ENCODE measurements at regions not wholly inside any gene's neighbourhood (a gene's known extent, or its start where the extent isn't known, plus 50 kb on each side); places are given as distances from the start of the nearest gene placed in this dataset.

DNA sequence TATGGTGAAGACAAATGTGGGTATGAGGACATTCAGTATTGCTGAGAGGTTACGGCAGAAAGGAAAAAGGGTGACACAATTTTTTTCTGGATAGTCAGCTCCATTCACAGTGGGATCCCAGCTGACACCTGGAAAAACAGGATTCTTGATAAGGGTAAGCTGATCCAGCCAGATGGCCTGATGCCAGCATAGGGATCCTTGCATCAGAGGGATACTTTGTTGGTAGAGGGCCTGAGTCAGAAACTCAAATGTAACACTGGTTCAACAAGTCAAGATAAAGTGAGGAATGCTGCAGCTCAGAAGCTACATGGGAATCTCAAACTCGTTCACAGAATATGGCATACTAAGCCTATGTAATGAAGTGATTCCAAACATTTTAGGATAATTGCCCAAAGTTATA is 726.7 kb downstream of the C4orf33 start (continued):
- TF ChIP-seq BCL3 (IDR thresholded peaks at IDR 0.05; ENCODE audit: borderline replicate concordance, insufficient read depth, low read depth, low read length, poor library complexity, severe bottlenecking) (no peak), IKZF2 (IDR thresholded peaks at IDR 0.05) (no peak), SMC3 (IDR thresholded peaks at IDR 0.05; ENCODE audit: borderline replicate concordance, low read length) (no peak), BCLAF1 (IDR thresholded peaks at IDR 0.05) (no peak), RAD51 (IDR thresholded peaks at IDR 0.05) (no peak), PAX8 (IDR thresholded peaks at IDR 0.05) (no peak)

DNA sequence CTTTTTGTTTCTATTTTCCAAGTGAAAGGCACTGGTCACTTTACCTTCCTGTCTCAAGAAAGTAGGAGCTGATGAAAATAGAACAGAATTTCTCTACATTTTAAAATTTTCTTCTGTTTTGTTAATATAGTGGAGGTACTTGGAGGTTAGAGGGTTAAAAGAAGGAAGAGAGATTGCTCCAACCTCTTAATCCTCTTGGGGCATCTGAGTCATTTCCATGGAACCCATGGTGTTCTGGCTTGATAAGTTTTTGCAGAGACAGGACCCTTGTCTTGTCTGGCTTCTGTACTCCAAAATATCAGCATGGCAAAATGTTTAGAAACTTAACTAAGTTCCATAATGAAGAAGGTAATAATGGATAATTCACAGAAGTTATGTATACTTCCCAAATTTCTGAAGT is 727.2 kb downstream of the C4orf33 start:
- in situ Hi-C loops (cut with MboI) (no loop called here), intact Hi-C loops (cut with micrococcal nuclease; ENCODE audit: unreplicated experiment) (no loop called here)
- RAD21 ChIA-PET (ENCODE audit: unreplicated experiment) = no interaction called here
- CTCF ChIA-PET = no interaction called here
- no peaks in the 10 kb centered on the region for H3K4me1 ChIP-seq (ENCODE audit: control insufficient read depth, insufficient read depth, low read length)
- H3K9me3 ChIP-seq (replicated peaks; ENCODE audit: control insufficient read depth, insufficient read depth, low read length) = no peaks in the 10 kb centered on the region
- no peak overlapping the region for H3K9ac ChIP-seq (ENCODE audit: control insufficient read depth, insufficient read depth, low read length)
- POLR2A ChIA-PET = no interaction called here
- no peak overlapping the region for H2AFZ ChIP-seq (ENCODE audit: control insufficient read depth, low read depth, low read length)
- H3K27me3 ChIP-seq (replicated peaks in 1 of 2; ENCODE audit: control insufficient read depth in 2 of 2, insufficient read depth in 2 of 2, low read length in 1 of 2) = no peaks in the 10 kb centered on the region
- SMC1A ChIA-PET (ENCODE audit: uncharacterized antibody, unreplicated experiment) = no interaction called here
- H3K27ac ChIP-seq (ENCODE audit: control insufficient read depth, insufficient read depth) = no peak overlapping the region
- no peak for DNase-seq (ENCODE audit: low read depth, low spot score)
- no peak overlapping the region for H3K4me2 ChIP-seq (ENCODE audit: control insufficient read depth, insufficient read depth)
- H3K79me2 ChIP-seq (ENCODE audit: control insufficient read depth, insufficient read depth, low read length) = no peaks in the 10 kb centered on the region
- H3K4me3 ChIP-seq = no peak overlapping the region
- H3K36me3 ChIP-seq (ENCODE audit: control insufficient read depth in 2 of 2, insufficient read depth in 2 of 2, low read length in 1 of 2) = no peaks in the 10 kb centered on the region
- no peaks in the 10 kb centered on the region for H4K20me1 ChIP-seq (ENCODE audit: control insufficient read depth, insufficient read depth)
- ATAC-seq = no peak
- no peak for FAIRE-seq
- BruUV-seq (replicated peaks) = no TSS peak
- no peak for TF ChIP-seq YBX1 (IDR thresholded peaks at IDR 0.05)
- no peak for TF ChIP-seq SMAD5 (IDR thresholded peaks at IDR 0.05; ENCODE audit: low read depth)
- TF ChIP-seq TAF1 (IDR thresholded peaks at IDR 0.05; ENCODE audit: borderline replicate concordance, low read depth, low read length) = no peak
- TF ChIP-seq DPF2 (IDR thresholded peaks at IDR 0.05) = no peak
- TF ChIP-seq MYB (IDR thresholded peaks at IDR 0.05; ENCODE audit: borderline replicate concordance, low read depth, low read length) = no peak
- TF ChIP-seq NR2C1 (IDR thresholded peaks at IDR 0.05) = no peak
- TF ChIP-seq, protein P1, sequence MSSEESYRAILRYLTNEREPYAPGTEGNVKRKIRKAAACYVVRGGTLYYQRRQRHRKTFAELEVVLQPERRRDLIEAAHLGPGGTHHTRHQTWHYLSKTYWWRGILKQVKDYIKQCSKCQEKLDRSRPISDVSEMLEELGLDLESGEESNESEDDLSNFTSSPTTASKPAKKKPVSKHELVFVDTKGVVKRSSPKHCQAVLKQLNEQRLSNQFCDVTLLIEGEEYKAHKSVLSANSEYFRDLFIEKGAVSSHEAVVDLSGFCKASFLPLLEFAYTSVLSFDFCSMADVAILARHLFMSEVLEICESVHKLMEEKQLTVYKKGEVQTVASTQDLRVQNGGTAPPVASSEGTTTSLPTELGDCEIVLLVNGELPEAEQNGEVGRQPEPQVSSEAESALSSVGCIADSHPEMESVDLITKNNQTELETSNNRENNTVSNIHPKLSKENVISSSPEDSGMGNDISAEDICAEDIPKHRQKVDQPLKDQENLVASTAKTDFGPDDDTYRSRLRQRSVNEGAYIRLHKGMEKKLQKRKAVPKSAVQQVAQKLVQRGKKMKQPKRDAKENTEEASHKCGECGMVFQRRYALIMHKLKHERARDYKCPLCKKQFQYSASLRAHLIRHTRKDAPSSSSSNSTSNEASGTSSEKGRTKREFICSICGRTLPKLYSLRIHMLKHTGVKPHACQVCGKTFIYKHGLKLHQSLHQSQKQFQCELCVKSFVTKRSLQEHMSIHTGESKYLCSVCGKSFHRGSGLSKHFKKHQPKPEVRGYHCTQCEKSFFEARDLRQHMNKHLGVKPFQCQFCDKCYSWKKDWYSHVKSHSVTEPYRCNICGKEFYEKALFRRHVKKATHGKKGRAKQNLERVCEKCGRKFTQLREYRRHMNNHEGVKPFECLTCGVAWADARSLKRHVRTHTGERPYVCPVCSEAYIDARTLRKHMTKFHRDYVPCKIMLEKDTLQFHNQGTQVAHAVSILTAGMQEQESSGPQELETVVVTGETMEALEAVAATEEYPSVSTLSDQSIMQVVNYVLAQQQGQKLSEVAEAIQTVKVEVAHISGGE (CRISPR knock-in tag; IDR thresholded peaks at IDR 0.05) = no peak
- no peak for TF ChIP-seq JUNB (IDR thresholded peaks at IDR 0.05)
- no peak for TF ChIP-seq ZNF622 (IDR thresholded peaks at IDR 0.05)
- TF ChIP-seq ATF7 (IDR thresholded peaks at IDR 0.05; ENCODE audit: low read depth) = no peak
- no peak for TF ChIP-seq CREM (IDR thresholded peaks at IDR 0.05; ENCODE audit: low read depth)

Data from GM12878 (cell line).